Cardiac fibroblast (primary cell): ENCODE measurements at regions not wholly inside any gene's neighbourhood (a gene's known extent, or its start where the extent isn't known, plus 50 kb on each side); places are given as distances from the start of the nearest gene placed in this dataset.

Source experiments
- DNase-seq, 2 donors: peaks; one replicate each; pipeline versions ENCODE4 v3.0.0 to v3.0.0-alpha.2; 2010; ENCODE audit warnings: low read depth in 2 of 2
- H3K4me3 ChIP-seq, 2 donors: replicated peaks in 1 of 2; 1 replicate in 1 of 2; 2 replicates in 1 of 2; pipeline ENCODE4 v1.5.1; 2011; ENCODE audit warnings: low read depth in 2 of 2, low read length in 2 of 2, mild to moderate bottlenecking in 2 of 2, moderate library complexity in 1 of 2
- CTCF ChIP-seq: IDR thresholded peaks from one replicate; pipeline ENCODE4 v1.5.1; 2011; ENCODE audit warnings: low read depth, mild to moderate bottlenecking, low read length, inconsistent platforms

- H3K4me3 ChIP-seq = no peak overlapping the region
- peak; percentile 61 for TF ChIP-seq CTCF
- DNase-seq = peak; percentile 17 to 31
These were observed 80.7 kb downstream of the GCC1 start for GRCh38 chr7:127504715-127505114.

GRCh38 chr7:127501817-127502216 is 83.6 kb downstream of the GCC1 start:
- TF ChIP-seq CTCF = no peak
- no peak for DNase-seq
- H3K4me3 ChIP-seq = no peak overlapping the region

- no peak overlapping the region for H3K4me3 ChIP-seq
- DNase-seq = no peak
- TF ChIP-seq CTCF = no peak
These were observed 94.9 kb upstream of the ZNF800 start for GRCh38 chr7:127487381-127487780.

- no peak overlapping the region for H3K4me3 ChIP-seq
- peak; percentile 24 for TF ChIP-seq CTCF
- DNase-seq = peak in 1 of 2 donors; percentile 9
These were observed 94.1 kb upstream of the ZNF800 start for GRCh38 chr7:127486654-127487053.

- DNase-seq = no peak
- no peak overlapping the region for H3K4me3 ChIP-seq
- TF ChIP-seq CTCF = no peak
These were observed 93.0 kb upstream of the ZNF800 start for GRCh38 chr7:127485482-127485881.

GRCh38 chr7:127484954-127485353 is 92.4 kb upstream of the ZNF800 start:
- DNase-seq = no peak
- no peak for TF ChIP-seq CTCF
- H3K4me3 ChIP-seq = no peak overlapping the region

- no peak for TF ChIP-seq CTCF
- DNase-seq = no peak
- H3K4me3 ChIP-seq = no peak overlapping the region
These were observed 86.0 kb upstream of the ZNF800 start for GRCh38 chr7:127478461-127478860.
